Tibial artery (tissue), 4 donors: ENCODE measurements at regions not wholly inside any gene's neighbourhood (a gene's known extent, or its start where the extent isn't known, plus 50 kb on each side); places are given as distances from the start of the nearest gene placed in this dataset.

Source experiments
- DNase-seq, 2 donors: peaks; one replicate each; pipeline ENCODE4 v3.0.0-alpha.2; 2019
- H3K27ac ChIP-seq, 2 donors: fragments of 200-600 bp; sonication (generic) in 1 of 2; 1 replicate in 1 of 2; 2 replicates in 1 of 2; pipeline ENCODE4 v1.5.1; 2018 to 2019; ENCODE audit warnings: mild to moderate bottlenecking in 1 of 2
- H3K27me3 ChIP-seq, 2 donors: fragments of 200-600 bp; sonication (generic) in 1 of 2; one replicate each; pipeline versions ENCODE4 v1.5.1 to v1.6.0; 2016 to 2019
- H3K36me3 ChIP-seq, 3 donors: fragments of 200-600 bp; sonication (generic) in 2 of 3; one replicate each; pipeline ENCODE4 v1.5.1; 2016 to 2019; ENCODE audit warnings: mild to moderate bottlenecking in 2 of 3
- H3K4me1 ChIP-seq, 4 donors: fragments of 200-600 bp; sonication (generic) in 2 of 4; 1 replicate in 3 of 4; 2 replicates in 1 of 4; pipeline ENCODE4 v1.5.1; 2016 to 2019
- H3K4me3 ChIP-seq, 2 donors: fragments of 200-600 bp; sonication (generic) in 1 of 2; 1 replicate in 1 of 2; 2 replicates in 1 of 2; pipeline ENCODE4 v1.5.1; 2018 to 2019; ENCODE audit warnings: mild to moderate bottlenecking in 2 of 2
- H3K9me3 ChIP-seq, 3 donors: fragments of 200-600 bp; sonication (generic) in 1 of 3; one replicate each; pipeline ENCODE4 v1.5.1; 2016 to 2019
- CTCF ChIP-seq, 2 experiments: fragments of 200-600 bp in 1 of 2; fragments of 450-650 bp in 1 of 2; IDR thresholded peaks; one replicate each; pipeline ENCODE4 v1.5.1; 2017 to 2019; ENCODE audit warnings: antibody characterized with exemption in 2 of 2, mild to moderate bottlenecking in 1 of 2, moderate library complexity in 1 of 2
- intact Hi-C: fragments of 100-400 bp; cut with DNase I; formaldehyde crosslinking; loops from one replicate; pipeline ENCODE4 v1.15.0; 2023; ENCODE audit warnings: low total_unique reads

- no peaks in the 10 kb centered on the region for H3K9me3 ChIP-seq
- DNase-seq, result no peak
- H3K27me3 ChIP-seq, result no peaks in the 10 kb centered on the region
- TF ChIP-seq CTCF (IDR thresholded peaks at IDR 0.05), result no peak
- H3K4me1 ChIP-seq, result peaks cover 0 to 14% (median 8%) of the 10 kb centered on the region in 4 donors
- H3K36me3 ChIP-seq, result no peaks in the 10 kb centered on the region
- intact Hi-C loops, result loop anchor here (1.0 kb wide), 1 partner anchor 21 kb away; no protein-coding TSS in a partner anchor
- peak overlapping the region; percentile 80 to 81 for H3K27ac ChIP-seq
- peak overlapping the region; percentile 63 to 83 for H3K4me3 ChIP-seq
These were observed 55.6 kb upstream of the FOXC1 start for GRCh38 chr6:1554141-1554475.

GRCh38 chr6:1554476-1555310 is 55.0 kb upstream of the FOXC1 start:
- no peaks in the 10 kb centered on the region for H3K27me3 ChIP-seq
- peak; percentile 83 to 88 for TF ChIP-seq CTCF (IDR thresholded peaks at IDR 0.05)
- DNase-seq, result peak; percentile 70 to 84
- H3K4me1 ChIP-seq, result peaks cover 0 to 14% (median 8%) of the 10 kb centered on the region in 4 donors
- H3K4me3 ChIP-seq, result peak overlapping the region; percentile 63 to 83
- H3K9me3 ChIP-seq, result no peaks in the 10 kb centered on the region
- no peaks in the 10 kb centered on the region for H3K36me3 ChIP-seq
- intact Hi-C loops, result loop anchor here (1.0 kb wide), 1 partner anchor 21 kb away; no protein-coding TSS in a partner anchor
- peak overlapping the region; percentile 80 to 81 for H3K27ac ChIP-seq

- no peak for DNase-seq
- Histone ChIP-seq H3K27me3 (no peaks in the 10 kb centered on the region), H3K36me3 (no peaks in the 10 kb centered on the region), H3K27ac (no peak overlapping the region), H3K9me3 (no peaks in the 10 kb centered on the region), H3K4me3 (no peak overlapping the region), H3K4me1 (peaks cover 0 to 12% (median 6%) of the 10 kb centered on the region in 4 donors)
- TF ChIP-seq CTCF (IDR thresholded peaks at IDR 0.05), result no peak
- intact Hi-C loops, result no loop called here
These were observed 51.3 kb upstream of the FOXC1 start for GRCh38 chr6:1558388-1558787.
